ENCODE measurements at regions not wholly inside any gene's neighbourhood (a gene's known extent, or its start where the extent isn't known, plus 50 kb on each side); places are given as distances from the start of the nearest gene placed in this dataset.

DNA sequence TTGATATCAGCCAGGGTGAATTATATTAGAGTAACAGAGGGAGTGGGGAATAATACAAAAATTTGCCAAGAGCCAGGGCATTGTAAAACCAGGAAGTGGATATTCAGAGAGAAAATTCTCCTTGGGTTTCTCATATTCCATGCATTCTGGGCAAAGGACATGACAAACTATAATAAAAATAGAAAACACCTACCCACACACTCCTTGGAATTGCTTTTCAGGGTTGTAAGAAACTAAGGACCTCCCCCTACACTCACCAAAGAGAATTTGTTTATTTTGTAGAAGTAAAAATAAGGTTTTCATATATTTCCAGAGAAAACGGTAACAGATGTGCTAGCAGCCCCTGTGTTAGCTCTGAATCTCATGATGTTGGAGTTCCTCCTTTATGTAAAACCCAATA, 649.6 kb downstream of the SLITRK1 start:
- no peaks in the 10 kb centered on the region for H3K36me3 ChIP-seq (ENCODE audit: low read depth)
- no peak for ATAC-seq

DNA sequence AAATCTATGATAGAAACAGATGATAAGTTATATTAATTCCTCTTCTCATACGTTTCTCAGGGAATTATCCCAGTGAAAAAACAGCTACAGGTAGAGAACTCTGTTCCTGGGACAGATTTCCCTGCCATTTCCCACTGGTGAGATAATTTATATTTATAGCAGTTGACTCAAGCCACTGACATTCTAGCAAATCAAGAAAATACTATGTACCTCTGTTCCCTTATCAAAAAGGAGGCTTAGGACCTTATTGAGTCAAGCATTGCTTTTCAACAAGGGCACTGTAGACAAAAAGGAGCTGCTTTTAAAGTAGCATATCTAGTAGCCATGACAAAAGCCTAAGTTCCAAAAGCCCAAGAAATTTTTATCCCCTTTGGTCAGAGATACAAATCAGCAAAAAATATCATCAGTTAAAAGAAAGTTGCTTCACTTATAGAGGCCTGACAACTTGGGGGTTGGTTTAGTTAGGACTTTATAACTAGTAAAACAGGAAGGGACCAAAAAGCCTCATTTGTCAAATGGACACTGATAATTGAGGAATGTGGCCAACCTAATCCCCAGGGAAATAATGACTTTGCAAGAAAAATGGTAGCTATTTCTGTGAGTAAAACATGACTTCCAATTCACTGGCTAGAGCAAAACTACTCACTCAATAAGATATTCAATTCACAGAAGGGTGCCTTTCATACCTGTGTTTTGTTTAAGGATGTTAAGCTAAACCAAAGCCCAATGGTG, 652.5 kb downstream of the SLITRK1 start:
- peaks cover 53% of the 10 kb centered on the region for H3K9me3 ChIP-seq
- intact Hi-C loops (cut with DNase I, micrococcal nuclease), result no loop called here
- TF ChIP-seq, protein P1, sequence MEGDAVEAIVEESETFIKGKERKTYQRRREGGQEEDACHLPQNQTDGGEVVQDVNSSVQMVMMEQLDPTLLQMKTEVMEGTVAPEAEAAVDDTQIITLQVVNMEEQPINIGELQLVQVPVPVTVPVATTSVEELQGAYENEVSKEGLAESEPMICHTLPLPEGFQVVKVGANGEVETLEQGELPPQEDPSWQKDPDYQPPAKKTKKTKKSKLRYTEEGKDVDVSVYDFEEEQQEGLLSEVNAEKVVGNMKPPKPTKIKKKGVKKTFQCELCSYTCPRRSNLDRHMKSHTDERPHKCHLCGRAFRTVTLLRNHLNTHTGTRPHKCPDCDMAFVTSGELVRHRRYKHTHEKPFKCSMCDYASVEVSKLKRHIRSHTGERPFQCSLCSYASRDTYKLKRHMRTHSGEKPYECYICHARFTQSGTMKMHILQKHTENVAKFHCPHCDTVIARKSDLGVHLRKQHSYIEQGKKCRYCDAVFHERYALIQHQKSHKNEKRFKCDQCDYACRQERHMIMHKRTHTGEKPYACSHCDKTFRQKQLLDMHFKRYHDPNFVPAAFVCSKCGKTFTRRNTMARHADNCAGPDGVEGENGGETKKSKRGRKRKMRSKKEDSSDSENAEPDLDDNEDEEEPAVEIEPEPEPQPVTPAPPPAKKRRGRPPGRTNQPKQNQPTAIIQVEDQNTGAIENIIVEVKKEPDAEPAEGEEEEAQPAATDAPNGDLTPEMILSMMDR (IDR thresholded peaks at IDR 0.05), result no peak
- H3K36me3 ChIP-seq (ENCODE audit: low read depth), result no peaks in the 10 kb centered on the region
- DNase-seq (no peak), ATAC-seq (no peak)
- no peak overlapping the region for H3K4me3 ChIP-seq
- H3K4me1 ChIP-seq (ENCODE audit: low read depth), result no peaks in the 10 kb centered on the region

More for the DNA sequence above, 649.6 kb downstream of the SLITRK1 start:
- DNase-seq, result no peak
- Histone ChIP-seq H3K4me3 (no peak overlapping the region), H3K4me1 (ENCODE audit: low read depth) (no peaks in the 10 kb centered on the region), H3K9me3 (peaks cover 52% of the 10 kb centered on the region)
- TF ChIP-seq, protein P1 (IDR thresholded peaks at IDR 0.05), result no peak
- intact Hi-C loops (cut with DNase I, micrococcal nuclease), result no loop called here

DNA sequence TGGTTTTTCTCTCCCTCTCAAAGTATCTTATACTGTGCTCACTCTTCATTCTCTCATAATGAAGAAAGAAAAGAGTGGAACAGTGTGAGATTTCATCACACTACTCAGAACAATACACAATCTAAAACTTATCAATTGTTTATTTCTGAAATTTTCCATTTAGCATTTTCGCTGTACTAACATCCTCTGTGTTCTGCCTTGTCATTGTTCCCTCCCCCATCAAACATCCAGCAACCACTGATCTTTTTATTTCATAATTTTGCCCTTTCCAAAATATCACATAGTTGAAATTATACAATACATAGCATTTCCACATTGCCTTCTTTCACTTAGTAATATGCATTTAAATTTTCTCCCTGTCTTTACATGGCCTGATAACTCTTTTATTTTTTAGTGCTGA, 658.7 kb downstream of the SLITRK1 start:
- intact Hi-C loops (cut with DNase I, micrococcal nuclease), result no loop called here
- Histone ChIP-seq H3K9me3 (peaks cover 47% of the 10 kb centered on the region), H3K4me3 (no peak overlapping the region), H3K36me3 (ENCODE audit: low read depth) (no peaks in the 10 kb centered on the region), H3K4me1 (ENCODE audit: low read depth) (no peaks in the 10 kb centered on the region)
- ATAC-seq, result no peak
- no peak for DNase-seq
- TF ChIP-seq, protein P1 (IDR thresholded peaks at IDR 0.05), result no peak

DNA sequence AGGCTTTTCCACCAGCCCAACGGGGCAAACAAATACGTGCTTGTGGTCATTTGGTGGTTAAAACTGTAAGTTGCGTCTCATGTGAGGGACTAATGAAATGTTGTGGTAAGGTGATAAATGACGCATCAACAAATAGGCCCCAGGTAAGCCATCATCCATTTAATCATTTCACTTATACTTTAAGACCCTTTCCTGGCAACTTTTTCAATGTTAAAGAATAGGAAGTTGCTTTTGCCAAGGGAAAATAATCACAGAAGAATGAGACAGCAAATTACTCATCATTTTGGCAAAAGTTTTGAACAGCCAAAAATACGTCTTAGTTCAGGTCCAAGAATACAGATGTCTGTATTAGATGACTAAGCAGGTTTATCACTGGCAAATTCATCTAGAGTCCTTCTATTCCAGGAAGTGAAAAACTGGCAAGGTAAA, 660.4 kb downstream of the SLITRK1 start:
- TF ChIP-seq, protein P1 (IDR thresholded peaks at IDR 0.05), result no peak
- intact Hi-C loops (cut with DNase I, micrococcal nuclease), result no loop called here

DNA sequence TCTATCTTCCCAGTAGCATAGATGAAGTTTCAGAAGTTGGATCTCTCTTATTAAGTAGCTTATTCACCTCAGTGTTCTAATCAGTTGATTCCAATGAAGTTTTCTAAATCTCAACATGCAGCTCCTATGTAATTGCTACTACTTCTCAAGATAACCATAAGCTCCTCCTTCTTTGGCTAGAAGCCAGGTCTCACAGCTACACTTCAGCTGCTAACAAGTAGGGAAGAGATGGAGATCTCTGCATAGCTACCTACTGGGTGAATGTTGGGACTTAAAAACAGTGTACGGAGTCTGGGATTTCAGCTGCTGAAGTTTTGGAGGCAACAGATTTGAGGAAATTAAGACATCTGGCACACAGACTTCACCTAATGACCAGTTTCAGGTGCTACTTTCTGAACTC, 661.0 kb downstream of the SLITRK1 start:
- Histone ChIP-seq H3K9me3 (peaks cover 38% of the 10 kb centered on the region), H3K4me1 (ENCODE audit: low read depth) (no peaks in the 10 kb centered on the region), H3K4me3 (no peak overlapping the region), H3K36me3 (ENCODE audit: low read depth) (no peaks in the 10 kb centered on the region)
- ATAC-seq (no peak), DNase-seq (no peak)
- intact Hi-C loops (cut with DNase I, micrococcal nuclease), result no loop called here
- TF ChIP-seq, protein P1 (IDR thresholded peaks at IDR 0.05), result no peak

More for the DNA sequence above, 660.4 kb downstream of the SLITRK1 start:
- DNase-seq (no peak), ATAC-seq (no peak)
- Histone ChIP-seq H3K9me3 (peaks cover 42% of the 10 kb centered on the region), H3K4me3 (no peak overlapping the region), H3K36me3 (ENCODE audit: low read depth) (no peaks in the 10 kb centered on the region), H3K4me1 (ENCODE audit: low read depth) (no peaks in the 10 kb centered on the region)

All from mucosa of descending colon (tissue), 3 donors.